Right lobe of liver (tissue), 4 donors: ENCODE measurements at regions not wholly inside any gene's neighbourhood (a gene's known extent, or its start where the extent isn't known, plus 50 kb on each side); places are given as distances from the start of the nearest gene placed in this dataset.

Source experiments
- CTCF ChIP-seq, 4 donors: fragments of 200-600 bp in 3 of 4; fragments of 450-650 bp in 1 of 4; IDR thresholded peaks; one replicate each; pipeline versions ENCODE4 v1.5.1 to v1.8.0; 2016 to 2022; ENCODE audit warnings: antibody characterized with exemption in 4 of 4, mild to moderate bottlenecking in 2 of 4
- POLR2A ChIP-seq: fragments of 450-650 bp; IDR thresholded peaks from one replicate; pipeline ENCODE4 v1.6.1; 2017; ENCODE audit warnings: antibody characterized with exemption, mild to moderate bottlenecking
- donor health status: DM: no; HTN: no; CAD: no.
- donor health status: DM: no; HTN: no; CAD: no.
- donor health status: DM: no; HTN: yes; CAD: no.

GRCh38 chr16:87000001-87000400 is 317.2 kb downstream of the C16orf95 start:
- no peak for TF ChIP-seq CTCF (IDR thresholded peaks at IDR 0.05)
- TF ChIP-seq POLR2A: no peak
